ENCODE measurements at regions not wholly inside any gene's neighbourhood (a gene's known extent, or its start where the extent isn't known, plus 50 kb on each side); places are given as distances from the start of the nearest gene placed in this dataset.

DNA sequence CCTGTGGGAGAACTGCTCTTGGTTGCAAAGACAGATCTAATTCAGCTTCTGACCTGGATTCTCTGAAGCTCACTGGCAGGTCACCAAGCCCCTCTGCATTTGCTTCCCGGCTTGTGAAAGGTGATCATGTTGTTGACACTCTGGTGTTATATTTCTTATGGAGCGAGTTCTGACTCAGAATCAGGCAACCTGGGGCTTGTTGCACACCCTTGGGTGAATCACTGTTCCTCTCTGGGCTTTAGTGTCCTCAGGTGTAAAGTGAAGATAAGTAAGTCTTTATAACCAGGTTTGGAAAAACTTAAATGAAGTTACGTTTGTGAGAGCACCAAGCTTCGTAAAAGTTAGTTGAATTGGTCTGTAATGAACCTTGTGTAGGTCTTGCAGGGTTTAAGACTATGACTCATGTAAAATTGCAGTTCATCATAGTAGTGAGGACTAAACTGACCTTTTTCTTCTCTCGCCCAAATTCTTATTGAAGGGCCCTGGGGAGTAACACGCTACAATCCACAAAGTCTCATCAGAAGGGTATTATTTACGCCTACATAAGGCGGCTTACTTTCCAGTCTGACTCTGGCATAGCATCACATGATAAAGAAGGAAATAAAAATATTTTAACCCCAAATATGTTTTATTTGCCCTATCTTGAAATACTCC, 218.6 kb downstream of the TMEM38B start:
- no peaks in the 10 kb centered on the region for H3K4me1 ChIP-seq
- no peak for TF ChIP-seq POLR2A (IDR thresholded peaks at IDR 0.05)
- TF ChIP-seq, protein P1, sequence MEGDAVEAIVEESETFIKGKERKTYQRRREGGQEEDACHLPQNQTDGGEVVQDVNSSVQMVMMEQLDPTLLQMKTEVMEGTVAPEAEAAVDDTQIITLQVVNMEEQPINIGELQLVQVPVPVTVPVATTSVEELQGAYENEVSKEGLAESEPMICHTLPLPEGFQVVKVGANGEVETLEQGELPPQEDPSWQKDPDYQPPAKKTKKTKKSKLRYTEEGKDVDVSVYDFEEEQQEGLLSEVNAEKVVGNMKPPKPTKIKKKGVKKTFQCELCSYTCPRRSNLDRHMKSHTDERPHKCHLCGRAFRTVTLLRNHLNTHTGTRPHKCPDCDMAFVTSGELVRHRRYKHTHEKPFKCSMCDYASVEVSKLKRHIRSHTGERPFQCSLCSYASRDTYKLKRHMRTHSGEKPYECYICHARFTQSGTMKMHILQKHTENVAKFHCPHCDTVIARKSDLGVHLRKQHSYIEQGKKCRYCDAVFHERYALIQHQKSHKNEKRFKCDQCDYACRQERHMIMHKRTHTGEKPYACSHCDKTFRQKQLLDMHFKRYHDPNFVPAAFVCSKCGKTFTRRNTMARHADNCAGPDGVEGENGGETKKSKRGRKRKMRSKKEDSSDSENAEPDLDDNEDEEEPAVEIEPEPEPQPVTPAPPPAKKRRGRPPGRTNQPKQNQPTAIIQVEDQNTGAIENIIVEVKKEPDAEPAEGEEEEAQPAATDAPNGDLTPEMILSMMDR (IDR thresholded peaks at IDR 0.05): no peak
- H3K9me3 ChIP-seq: no peaks in the 10 kb centered on the region
- no peaks in the 10 kb centered on the region for H3K27me3 ChIP-seq
- H3K4me3 ChIP-seq: no peak overlapping the region
- intact Hi-C loops (cut with DNase I; ENCODE audit: low total_unique reads): no loop called here
- no peak overlapping the region for H3K27ac ChIP-seq
- no peak for DNase-seq
- no peaks in the 10 kb centered on the region for H3K36me3 ChIP-seq

DNA sequence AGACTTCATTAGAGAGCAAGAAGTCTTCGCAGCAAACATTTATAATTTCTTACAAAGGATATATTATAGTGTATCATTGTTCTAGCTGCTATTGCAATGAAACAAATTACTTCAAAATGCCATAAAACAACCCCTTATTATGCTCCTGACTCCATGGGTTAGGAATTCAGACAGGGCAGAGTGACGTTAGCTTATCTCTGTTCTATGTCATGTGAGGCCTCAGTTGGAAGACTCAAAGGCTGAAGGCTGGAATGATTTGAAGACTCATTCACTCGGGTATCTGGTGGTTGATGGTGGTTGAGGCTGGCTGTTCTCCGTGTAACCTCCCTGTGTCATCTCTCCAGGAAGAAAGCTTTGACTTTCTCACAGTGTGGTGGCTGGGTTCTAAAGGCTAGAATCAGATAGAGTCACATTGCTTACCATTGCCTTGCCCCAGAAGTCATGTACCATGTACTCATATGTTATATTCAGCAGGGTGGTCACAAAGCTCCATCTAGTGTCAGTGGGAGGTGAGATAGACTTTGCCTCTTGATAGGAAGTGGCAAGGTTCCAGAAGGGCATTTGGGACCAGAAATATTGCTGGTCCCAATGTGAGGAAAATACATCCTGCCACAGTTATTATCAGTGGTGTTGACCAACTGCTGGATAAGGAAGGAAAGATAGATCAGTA, 226.9 kb downstream of the TMEM38B start:
- Histone ChIP-seq H3K27me3 (no peaks in the 10 kb centered on the region), H3K9me3 (no peaks in the 10 kb centered on the region), H3K4me3 (no peak overlapping the region), H3K27ac (no peak overlapping the region), H3K36me3 (no peaks in the 10 kb centered on the region), H3K4me1 (no peaks in the 10 kb centered on the region)
- no peak for DNase-seq
- TF ChIP-seq, protein P1 (IDR thresholded peaks at IDR 0.05): no peak
- TF ChIP-seq POLR2A (IDR thresholded peaks at IDR 0.05): no peak
- intact Hi-C loops (cut with DNase I; ENCODE audit: low total_unique reads): no loop called here

GRCh38 chr9:105928416-105928815, 234.1 kb downstream of the TMEM38B start:
- intact Hi-C loops (cut with DNase I; ENCODE audit: low total_unique reads): no loop called here
- Histone ChIP-seq H3K4me1 (no peaks in the 10 kb centered on the region), H3K36me3 (no peaks in the 10 kb centered on the region), H3K27ac (no peak overlapping the region), H3K27me3 (no peaks in the 10 kb centered on the region), H3K9me3 (no peaks in the 10 kb centered on the region), H3K4me3 (no peak overlapping the region)
- DNase-seq: no peak
- no peak for TF ChIP-seq POLR2A (IDR thresholded peaks at IDR 0.05)
- TF ChIP-seq, protein P1 (IDR thresholded peaks at IDR 0.05): no peak

GRCh38 chr9:105930011-105930627, 235.8 kb downstream of the TMEM38B start:
- intact Hi-C loops (cut with DNase I; ENCODE audit: low total_unique reads): no loop called here
- Histone ChIP-seq H3K27ac (no peak overlapping the region), H3K36me3 (no peaks in the 10 kb centered on the region), H3K27me3 (no peaks in the 10 kb centered on the region), H3K4me1 (no peaks in the 10 kb centered on the region), H3K9me3 (no peaks in the 10 kb centered on the region), H3K4me3 (no peak overlapping the region)
- DNase-seq: no peak
- no peak for TF ChIP-seq POLR2A (IDR thresholded peaks at IDR 0.05)
- TF ChIP-seq, protein P1 (IDR thresholded peaks at IDR 0.05): no peak

GRCh38 chr9:105932276-105932675, 237.9 kb downstream of the TMEM38B start:
- Histone ChIP-seq H3K4me1 (no peaks in the 10 kb centered on the region), H3K4me3 (no peak overlapping the region), H3K27ac (no peak overlapping the region), H3K27me3 (no peaks in the 10 kb centered on the region), H3K9me3 (no peaks in the 10 kb centered on the region), H3K36me3 (no peaks in the 10 kb centered on the region)
- no peak for DNase-seq
- intact Hi-C loops (cut with DNase I; ENCODE audit: low total_unique reads): no loop called here
- no peak for TF ChIP-seq POLR2A (IDR thresholded peaks at IDR 0.05)
- TF ChIP-seq, protein P1 (IDR thresholded peaks at IDR 0.05): no peak

Data from uterus (tissue), 3 donors.